ENCODE measurements at regions not wholly inside any gene's neighbourhood (a gene's known extent, or its start where the extent isn't known, plus 50 kb on each side); places are given as distances from the start of the nearest gene placed in this dataset.

GRCh38 chr5:144983101-144983500 lies 812.4 kb downstream of the KCTD16 start (continued):
- TF ChIP-seq REST (IDR thresholded peaks at IDR 0.05) = no peak
- no peak for TF ChIP-seq CHD4 (IDR thresholded peaks at IDR 0.05; ENCODE audit: borderline replicate concordance)
- no peak for TF ChIP-seq E2F6 (IDR thresholded peaks at IDR 0.05; ENCODE audit: borderline replicate concordance, low read depth)
- TF ChIP-seq RCOR1 (IDR thresholded peaks at IDR 0.05; ENCODE audit: low read depth, low read length) = no peak

GRCh38 chr5:144979516-144980264 lies 809.0 kb downstream of the KCTD16 start:
- Histone ChIP-seq H3K4me1 (no peaks in the 10 kb centered on the region), H3K9me3 (no peaks in the 10 kb centered on the region), H3K4me2 (no peak overlapping the region), H3K27ac (no peak overlapping the region), H3K4me3 (no peak overlapping the region)
- TF ChIP-seq MAFK (IDR thresholded peaks at IDR 0.05; ENCODE audit: partially characterized antibody) (no peak), RNF2 (IDR thresholded peaks at IDR 0.05; ENCODE audit: borderline replicate concordance, low read depth) (no peak), FOXS1 (CRISPR knock-in tag; IDR thresholded peaks at IDR 0.05) (no peak), ZC3H11A (IDR thresholded peaks at IDR 0.05) (no peak), RCOR1 (IDR thresholded peaks at IDR 0.05; ENCODE audit: low read depth, low read length) (no peak), RAD21 (conservative IDR thresholded peaks at IDR 0.05 in 1 of 2, IDR thresholded peaks at IDR 0.05 in 1 of 2) (no peak), HDAC2 (IDR thresholded peaks at IDR 0.05) (no peak), GATA3 (IDR thresholded peaks at IDR 0.05; ENCODE audit: borderline replicate concordance) (no peak), EP300 (IDR thresholded peaks at IDR 0.05) (no peak), ZNF302 (CRISPR knock-in tag; IDR thresholded peaks at IDR 0.05) (no peak), PBX3 (IDR thresholded peaks at IDR 0.05) (no peak)
- FAIRE-seq (no peak), ATAC-seq (no peak), DNase-seq (ENCODE audit: low read depth in 1 of 2, low spot score in 1 of 2) (no peak)
- CTCF ChIA-PET = interaction anchor here (1.4 kb wide), 1 partner anchor 18 kb away, joined by 3 read pairs; no protein-coding TSS in a partner anchor
- POLR2A ChIA-PET = no interaction called here
- WGBS (ENCODE audit: missing lambda C conversion rate) = 4% methylated on average over 2 of the region's 2 CpGs

GRCh38 chr5:144972317-144972716 lies 801.6 kb downstream of the KCTD16 start:
- Histone ChIP-seq H3K4me1 (no peaks in the 10 kb centered on the region), H3K4me3 (no peak overlapping the region), H3K4me2 (no peak overlapping the region), H3K9me3 (no peaks in the 10 kb centered on the region), H3K27ac (no peak overlapping the region)
- FAIRE-seq = no peak
- POLR2A ChIA-PET = no interaction called here
- WGBS (ENCODE audit: missing lambda C conversion rate) = 19% methylated on average over 3 of the region's 3 CpGs
- DNase-seq (ENCODE audit: low read depth in 1 of 2, low spot score in 1 of 2) = no peak
- CTCF ChIA-PET = no interaction called here
- ATAC-seq = no peak
- TF ChIP-seq GATA3 (IDR thresholded peaks at IDR 0.05; ENCODE audit: borderline replicate concordance) (no peak), MAFK (IDR thresholded peaks at IDR 0.05; ENCODE audit: partially characterized antibody) (no peak), SREBF2 (IDR thresholded peaks at IDR 0.05) (no peak), RARB (CRISPR knock-in tag; IDR thresholded peaks at IDR 0.05) (no peak), CHD4 (IDR thresholded peaks at IDR 0.05; ENCODE audit: borderline replicate concordance) (no peak), RNF2 (IDR thresholded peaks at IDR 0.05; ENCODE audit: borderline replicate concordance, low read depth) (no peak), HDAC2 (IDR thresholded peaks at IDR 0.05) (no peak), POLR2A (IDR thresholded peaks at IDR 0.05; ENCODE audit: low read length) (no peak), CHD2 (IDR thresholded peaks at IDR 0.05; ENCODE audit: low read length, partially characterized antibody) (no peak), ZSCAN20 (CRISPR knock-in tag; IDR thresholded peaks at IDR 0.05) (no peak), CBX2 (IDR thresholded peaks at IDR 0.05; ENCODE audit: borderline replicate concordance, low read depth) (no peak), TFCP2L1 (CRISPR knock-in tag; IDR thresholded peaks at IDR 0.05) (no peak), NPAS2 (CRISPR knock-in tag; IDR thresholded peaks at IDR 0.05; ENCODE audit: borderline replicate concordance) (no peak)

Data from A549 (cell line).